ENCODE measurements at regions not wholly inside any gene's neighbourhood (a gene's known extent, or its start where the extent isn't known, plus 50 kb on each side); places are given as distances from the start of the nearest gene placed in this dataset.

- TF ChIP-seq CTCF (IDR thresholded peaks at IDR 0.05) (no peak), EZH2 (IDR thresholded peaks at IDR 0.05; ENCODE audit: borderline replicate concordance, insufficient read depth, low read depth, low read length, poor library complexity, severe bottlenecking) (no peak)
Measured at GRCh38 chr2:120791243-120791961, 55.7 kb downstream of the GLI2 start.

Measured in B cell (primary cell).